NCI-H526 (cell line): ENCODE measurements at regions not wholly inside any gene's neighbourhood (a gene's known extent, or its start where the extent isn't known, plus 50 kb on each side); places are given as distances from the start of the nearest gene placed in this dataset.
"Not testable (repeated sequence)": the region's sequence is repeated elsewhere in the genome, so short reads cannot be mapped to it uniquely, and the experiment has no call there.

Source experiments
- DNase-seq, 2 experiments: peaks; one replicate each; lab custom pipeline; 2025; lab: John Stamatoyannopoulos, UW

- DNase-seq = not testable (repeated sequence)
Observed at GRCh38 chrX:99988532-99988931, 421.5 kb downstream of the PCDH19 start.

GRCh38 chrX:99973572-99974226, 436.4 kb downstream of the PCDH19 start:
- no peak for DNase-seq

GRCh38 chrX:99939883-99940232, 470.2 kb downstream of the PCDH19 start:
- no peak for DNase-seq

DNA sequence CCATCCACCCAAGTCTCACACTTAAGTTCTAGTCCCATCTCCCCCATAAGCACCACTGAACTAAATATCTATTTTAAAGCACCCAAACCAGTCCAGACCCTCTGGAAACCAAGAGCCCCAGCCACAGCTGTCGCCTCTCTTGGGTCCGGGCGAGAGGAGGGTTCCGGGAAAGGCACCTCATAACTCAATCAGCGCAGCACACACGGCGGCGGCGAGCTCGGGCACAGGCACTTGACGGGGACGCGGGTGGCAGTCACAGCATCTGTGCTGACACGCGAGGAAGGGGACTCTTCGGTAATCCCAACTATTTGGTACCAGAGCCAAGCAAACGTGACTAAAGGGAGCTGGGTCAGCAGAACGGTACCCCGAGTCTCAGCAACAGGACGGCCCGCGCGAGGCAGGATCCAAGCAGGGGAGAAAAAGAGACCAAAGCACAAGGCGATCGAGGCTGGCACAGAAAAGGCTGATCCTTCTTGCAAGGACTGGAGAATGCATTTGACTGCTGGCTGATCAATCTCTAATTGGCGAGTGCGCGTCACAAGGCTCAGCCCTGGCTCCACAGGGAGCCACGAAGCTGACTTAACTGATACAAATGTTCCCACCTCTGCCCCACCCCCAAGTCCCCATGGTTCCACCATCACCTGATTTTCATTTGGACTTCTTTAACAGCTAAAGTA, 470.7 kb downstream of the PCDH19 start:
- not testable (repeated sequence) for DNase-seq

- DNase-seq = no peak
Observed at GRCh38 chrX:99938464-99938863, 471.6 kb downstream of the PCDH19 start.

DNA sequence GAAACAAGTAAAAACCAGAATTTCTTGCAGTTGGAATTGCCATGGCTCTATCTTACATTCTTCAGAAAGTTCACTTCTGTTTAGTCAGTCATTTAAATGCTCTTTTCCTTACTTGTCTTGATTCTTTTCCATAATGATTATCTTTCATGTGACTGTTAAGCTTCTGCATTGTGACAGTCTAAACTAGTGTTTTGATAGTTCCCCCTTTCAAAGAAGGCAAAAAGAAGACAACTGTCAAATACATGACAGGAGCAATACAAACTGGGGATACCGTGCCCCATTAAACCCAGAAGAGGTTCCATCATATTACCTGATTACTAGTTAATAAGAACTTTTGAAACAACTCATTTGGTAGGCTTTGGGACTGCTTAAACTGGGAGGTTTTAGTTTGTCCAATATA, 476.2 kb downstream of the PCDH19 start:
- no peak for DNase-seq

- DNase-seq = no peak
Observed at GRCh38 chrX:99914635-99915034, 495.4 kb downstream of the PCDH19 start.

- DNase-seq = no peak
Observed at GRCh38 chrX:99913611-99914010, 496.5 kb downstream of the PCDH19 start.

DNA sequence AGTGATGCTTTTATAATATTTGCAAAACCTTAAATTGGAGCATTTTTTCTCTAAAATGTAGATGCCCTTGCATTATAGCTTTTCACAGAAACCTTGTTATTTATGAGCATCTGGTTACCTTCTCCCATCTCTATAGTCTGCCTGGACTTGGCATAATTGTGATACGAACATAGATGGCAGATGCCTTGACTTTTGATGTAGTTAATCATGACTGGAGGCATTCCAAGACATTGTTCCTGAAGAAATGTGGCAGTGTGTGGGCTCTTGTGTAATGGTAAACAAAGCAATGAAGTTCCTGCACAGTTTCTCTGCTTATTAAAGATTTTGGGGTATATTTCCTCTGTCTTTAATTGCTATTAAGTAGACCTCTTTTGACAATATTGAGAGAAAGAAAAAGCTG, 500.1 kb downstream of the PCDH19 start:
- no peak for DNase-seq

- DNase-seq = no peak
Observed at GRCh38 chrX:99901091-99901490, 509.0 kb downstream of the PCDH19 start.

GRCh38 chrX:99887918-99888317, 522.2 kb downstream of the PCDH19 start:
- DNase-seq = no peak

DNA sequence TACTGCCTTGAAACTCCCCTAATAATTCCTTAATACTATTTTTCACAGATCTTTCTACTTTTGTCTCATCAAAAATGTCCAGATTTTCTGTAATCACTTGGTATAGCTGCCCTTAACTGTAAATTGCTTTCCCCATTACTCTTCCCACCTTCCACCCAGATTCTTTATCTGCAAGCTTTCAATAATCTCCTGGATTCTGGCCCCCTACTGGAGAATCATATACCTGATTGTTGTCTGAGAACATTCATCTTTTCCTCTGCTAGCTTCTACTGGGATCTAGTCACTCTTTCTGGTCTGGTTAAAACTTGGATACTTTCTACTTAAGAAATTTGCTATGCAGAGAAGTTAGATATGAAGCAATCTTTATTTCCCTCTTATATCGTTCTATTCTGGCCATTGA, 552.6 kb downstream of the PCDH19 start:
- DNase-seq = peak in 1 of 2 experiments; percentile 0

- no peak for DNase-seq
Observed at GRCh38 chrX:99833821-99834220, 576.3 kb downstream of the PCDH19 start.

DNA sequence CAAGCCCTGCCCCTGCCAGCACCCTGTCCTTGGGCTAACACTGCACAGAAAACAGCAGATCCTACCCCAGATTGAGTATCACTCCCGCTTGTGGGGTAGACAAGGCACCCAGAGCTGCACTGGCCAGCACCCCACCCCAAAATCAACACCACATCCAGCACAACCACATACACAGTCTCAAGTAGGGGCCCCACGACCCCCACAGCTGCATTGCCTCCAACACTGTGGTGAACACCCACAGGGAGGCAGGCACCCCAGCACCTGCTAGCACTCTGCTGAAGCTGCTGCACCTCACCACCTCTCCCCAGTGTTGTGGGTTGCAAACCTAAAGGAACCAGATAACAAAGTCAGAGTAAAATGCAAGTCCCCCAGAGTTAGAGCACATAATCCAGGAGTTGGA, 589.9 kb downstream of the PCDH19 start:
- no peak for DNase-seq

DNA sequence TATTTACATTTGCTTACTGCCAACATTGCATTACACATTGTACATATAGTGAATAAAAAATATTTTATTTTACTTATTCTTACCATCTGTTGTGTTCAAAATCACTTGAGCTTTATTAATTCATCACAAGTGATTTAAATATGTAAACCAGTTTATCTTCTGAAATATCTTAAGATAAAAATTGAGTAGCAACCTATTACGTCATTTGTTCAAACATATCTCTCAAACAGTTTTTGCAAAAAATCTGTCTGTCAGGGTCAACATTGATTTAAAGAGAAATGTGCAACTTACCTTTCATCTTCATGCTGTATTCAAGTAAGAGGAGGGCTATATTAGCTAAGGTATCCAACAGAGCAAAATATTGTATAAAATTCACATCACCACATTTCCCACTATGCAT, 610.1 kb downstream of the PCDH19 start:
- no peak for DNase-seq

- DNase-seq = no peak
Observed at GRCh38 chrX:99798936-99799335, 611.1 kb downstream of the PCDH19 start.

DNA sequence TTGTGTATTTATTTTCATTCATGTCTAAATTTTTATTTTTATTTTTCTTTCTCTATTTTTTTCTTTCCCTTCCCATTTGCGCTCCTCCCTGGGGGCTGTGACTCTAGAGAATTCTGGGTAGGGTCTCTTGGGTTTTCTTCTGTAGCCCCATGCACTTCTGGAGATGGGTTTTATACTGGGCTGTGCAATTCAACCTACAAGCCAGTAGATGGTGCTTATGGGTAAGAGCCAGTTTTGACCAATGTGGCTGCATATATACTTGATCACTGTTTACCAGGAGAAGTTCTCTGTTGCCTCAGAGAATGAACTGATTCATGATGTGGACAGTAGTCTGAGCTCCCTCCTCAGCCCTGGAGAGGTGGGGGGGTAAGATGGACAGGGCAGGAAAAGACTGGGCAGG, 614.6 kb downstream of the PCDH19 start:
- DNase-seq = no peak

- no peak for DNase-seq
Observed at GRCh38 chrX:99782516-99783040, 627.5 kb downstream of the PCDH19 start.

GRCh38 chrX:99777912-99778311, 632.2 kb downstream of the PCDH19 start:
- DNase-seq = peak in 1 of 2 experiments; percentile 0

- DNase-seq = no peak
Observed at GRCh38 chrX:99761731-99762130, 648.3 kb downstream of the PCDH19 start.

GRCh38 chrX:99752776-99753175, 657.3 kb downstream of the PCDH19 start:
- DNase-seq = no peak

- no peak for DNase-seq
Observed at GRCh38 chrX:99750721-99751120, 659.4 kb downstream of the PCDH19 start.

- no peak for DNase-seq
Observed at GRCh38 chrX:99722094-99722493, 688.0 kb downstream of the PCDH19 start.

GRCh38 chrX:99719140-99719539, 690.9 kb downstream of the PCDH19 start:
- no peak for DNase-seq
